K562 (cell line): ENCODE measurements at regions not wholly inside any gene's neighbourhood (a gene's known extent, or its start where the extent isn't known, plus 50 kb on each side); places are given as distances from the start of the nearest gene placed in this dataset.

Experiments
- BRD9 ChIP-seq: fragments of 450-650 bp; IDR thresholded peaks from 2 replicates; pipeline ENCODE4 v1.6.1; 2018; ENCODE audit warnings: low read depth; ENCODE audit not compliant: partially characterized antibody
- CTBP1 ChIP-seq: fragments of 450-650 bp; IDR thresholded peaks from 2 replicates; pipeline ENCODE4 v1.6.1; 2016; ENCODE audit warnings: borderline replicate concordance
- CTCF ChIP-seq, 3 experiments: IDR thresholded peaks in 2 of 3; conservative IDR thresholded peaks in 1 of 3; 2 replicates each; pipeline ENCODE4 v1.5.1; 2011 to 2012; ENCODE audit warnings: low read length in 3 of 3, mild to moderate bottlenecking in 3 of 3, control low read depth in 2 of 3, improper control_type of control experiment in 1 of 3, inconsistent platforms in 1 of 3, low read depth in 1 of 3, mixed read lengths in 1 of 3, moderate library complexity in 1 of 3; ENCODE audit not compliant: insufficient read depth in 2 of 3
- KAT8 ChIP-seq: fragments of 450-650 bp; IDR thresholded peaks from 2 replicates; pipeline ENCODE4 v1.6.1; 2016; ENCODE audit warnings: low read depth, mild to moderate bottlenecking
- KDM2B ChIP-seq: fragments of 250-450 bp; sonication (Bioruptor Pico); IDR thresholded peaks from 2 replicates; pipeline ENCODE4 v1.8.0; 2021; ENCODE audit warnings: mild to moderate bottlenecking, moderate library complexity
- POLR2AphosphoS5 ChIP-seq: IDR thresholded peaks from 2 replicates; pipeline ENCODE4 v1.6.1; 2011; ENCODE audit warnings: mild to moderate bottlenecking, low read depth, low read length, moderate library complexity; ENCODE audit not compliant: control insufficient read depth, insufficient read depth
- SMAD1 ChIP-seq: fragments of 150-350 bp; IDR thresholded peaks from 2 replicates; pipeline ENCODE4 v1.6.1; 2014; ENCODE audit warnings: low read length, low read depth; ENCODE audit not compliant: partially characterized antibody
- YY1 ChIP-seq, 3 experiments: IDR thresholded peaks; 2 replicates each; pipeline ENCODE4 v1.6.1; 2011; ENCODE audit warnings: low read length in 2 of 3, mild to moderate bottlenecking in 2 of 3, moderate library complexity in 2 of 3, borderline replicate concordance in 1 of 3, control low read depth in 1 of 3, low read depth in 1 of 3; ENCODE audit not compliant: insufficient read depth in 3 of 3, insufficient replicate concordance in 2 of 3, control insufficient read depth in 1 of 3, insufficient read length in 1 of 3; ENCODE audit errors: extremely low read depth in 1 of 3
- ZNF77 ChIP-seq: fragments of 250-450 bp; sonication (Bioruptor Pico); IDR thresholded peaks from 2 replicates; pipeline ENCODE4 v1.5.0; 2020

GRCh38 chr12:74456431-74456830, 81.2 kb upstream of the ATXN7L3B start:
- TF ChIP-seq KDM2B (CRISPR knock-in tag) (no peak), POLR2AphosphoS5 (no peak), ZNF77 (CRISPR knock-in tag) (no peak), KAT8 (no peak), CTBP1 (no peak), BRD9 (no peak), YY1 (IDR thresholded peaks at IDR 0.05; ENCODE audit: borderline replicate concordance in 1 of 3, control insufficient read depth in 1 of 3, extremely low read depth in 1 of 3, insufficient read depth in 3 of 3, insufficient read length in 1 of 3, insufficient replicate concordance in 2 of 3, low read depth in 1 of 3, low read length in 2 of 3) (no peak), CTCF (IDR thresholded peaks at IDR 0.05 in 2 of 3, conservative IDR thresholded peaks at IDR 0.05 in 1 of 3; ENCODE audit: insufficient read depth in 2 of 3, low read depth in 1 of 3, low read length in 3 of 3) (no peak), SMAD1 (no peak)
